WTC11 (cell line): ENCODE measurements at regions not wholly inside any gene's neighbourhood (a gene's known extent, or its start where the extent isn't known, plus 50 kb on each side); places are given as distances from the start of the nearest gene placed in this dataset.

Experiments used
- ATAC-seq: fragments of 200-7000 bp; cut with Tn5 transposase; 2 replicates; pipeline ENCODE4 v1.10.0; 2021; ENCODE audit warnings: mild to moderate bottlenecking, moderate library complexity
- CTCF ChIA-PET: fragments of 300-600 bp; sonication (Branson Sonifier 250); formaldehyde crosslinking; loops from one replicate; lab custom pipeline; 2021; ENCODE audit warnings: antibody characterized with exemption; lab: Charles Lee
- POLR2A ChIA-PET: fragments of 350-600 bp; sonication (Branson Sonifier 250); formaldehyde crosslinking; loops from one replicate; lab custom pipeline; 2021; ENCODE audit warnings: antibody characterized with exemption; lab: Charles Lee
- DNase-seq: peaks from one replicate; pipeline ENCODE4 v3.0.0; 2021; ENCODE audit warnings: low spot score
- H3K27ac Mint-ChIP-seq: 2 replicates; pipeline ENCODE4 v1.8.0; 2021; ENCODE audit warnings: mixed read lengths
- H3K27me3 Mint-ChIP-seq: 2 replicates; pipeline ENCODE4 v1.8.0; 2021; ENCODE audit warnings: low read depth, mild to moderate bottlenecking, moderate library complexity, mixed read lengths
- H3K36me3 Mint-ChIP-seq: 2 replicates; pipeline ENCODE4 v1.8.0; 2021; ENCODE audit warnings: mixed read lengths
- H3K4me1 Mint-ChIP-seq: 2 replicates; pipeline ENCODE4 v1.8.0; 2022; ENCODE audit warnings: mixed read lengths
- H3K4me3 Mint-ChIP-seq: 2 replicates; pipeline ENCODE4 v1.8.0; 2021; ENCODE audit warnings: mild to moderate bottlenecking, moderate library complexity, mixed read lengths
- H3K9me3 Mint-ChIP-seq: 2 replicates; pipeline ENCODE4 v1.8.0; 2021; ENCODE audit warnings: mixed read lengths
- ATF1 ChIP-seq: sonication (generic); formaldehyde crosslinking; IDR thresholded peaks from 2 replicates; pipeline ENCODE4 v1.8.1; 2023; ENCODE audit warnings: mild to moderate bottlenecking, moderate library complexity, missing genetic modification reagents
- CBFB ChIP-seq: sonication (generic); formaldehyde crosslinking; IDR thresholded peaks from 2 replicates; pipeline ENCODE4 v1.8.1; 2022; ENCODE audit warnings: mild to moderate bottlenecking, low read depth, missing genetic modification reagents
- ZNF219 ChIP-seq: sonication (generic); formaldehyde crosslinking; IDR thresholded peaks from 2 replicates; pipeline ENCODE4 v1.8.0; 2023; ENCODE audit warnings: missing genetic modification reagents, mild to moderate bottlenecking, borderline replicate concordance
- ZNF396 ChIP-seq: fragments of 250-450 bp; sonication (Bioruptor Pico); IDR thresholded peaks from 2 replicates; pipeline ENCODE4 v1.8.0; 2021; ENCODE audit warnings: mild to moderate bottlenecking, moderate library complexity, borderline replicate concordance
- ZNF671 ChIP-seq: fragments of 250-450 bp; sonication (Bioruptor Pico); IDR thresholded peaks from 2 replicates; pipeline ENCODE4 v1.8.0; 2021; ENCODE audit warnings: mild to moderate bottlenecking
- TF ChIP-seq, protein P1 (sequence below): sonication (generic); formaldehyde crosslinking; IDR thresholded peaks from 2 replicates; pipeline ENCODE4 v1.8.1; 2022; ENCODE audit warnings: missing genetic modification reagents, borderline replicate concordance
- TF ChIP-seq, protein P2 (sequence below): sonication (generic); formaldehyde crosslinking; IDR thresholded peaks from 2 replicates; pipeline ENCODE4 v1.8.1; 2023; ENCODE audit warnings: mild to moderate bottlenecking, missing genetic modification reagents, borderline replicate concordance
- TF ChIP-seq, protein P3 (sequence below): sonication (generic); formaldehyde crosslinking; IDR thresholded peaks from 2 replicates; pipeline ENCODE4 v1.8.0; 2022; ENCODE audit warnings: missing genetic modification reagents
- TF ChIP-seq, protein P4 (sequence below): sonication (generic); formaldehyde crosslinking; IDR thresholded peaks from 2 replicates; pipeline ENCODE4 v1.8.1; 2022; ENCODE audit warnings: mild to moderate bottlenecking, moderate library complexity, missing genetic modification reagents

DNA sequence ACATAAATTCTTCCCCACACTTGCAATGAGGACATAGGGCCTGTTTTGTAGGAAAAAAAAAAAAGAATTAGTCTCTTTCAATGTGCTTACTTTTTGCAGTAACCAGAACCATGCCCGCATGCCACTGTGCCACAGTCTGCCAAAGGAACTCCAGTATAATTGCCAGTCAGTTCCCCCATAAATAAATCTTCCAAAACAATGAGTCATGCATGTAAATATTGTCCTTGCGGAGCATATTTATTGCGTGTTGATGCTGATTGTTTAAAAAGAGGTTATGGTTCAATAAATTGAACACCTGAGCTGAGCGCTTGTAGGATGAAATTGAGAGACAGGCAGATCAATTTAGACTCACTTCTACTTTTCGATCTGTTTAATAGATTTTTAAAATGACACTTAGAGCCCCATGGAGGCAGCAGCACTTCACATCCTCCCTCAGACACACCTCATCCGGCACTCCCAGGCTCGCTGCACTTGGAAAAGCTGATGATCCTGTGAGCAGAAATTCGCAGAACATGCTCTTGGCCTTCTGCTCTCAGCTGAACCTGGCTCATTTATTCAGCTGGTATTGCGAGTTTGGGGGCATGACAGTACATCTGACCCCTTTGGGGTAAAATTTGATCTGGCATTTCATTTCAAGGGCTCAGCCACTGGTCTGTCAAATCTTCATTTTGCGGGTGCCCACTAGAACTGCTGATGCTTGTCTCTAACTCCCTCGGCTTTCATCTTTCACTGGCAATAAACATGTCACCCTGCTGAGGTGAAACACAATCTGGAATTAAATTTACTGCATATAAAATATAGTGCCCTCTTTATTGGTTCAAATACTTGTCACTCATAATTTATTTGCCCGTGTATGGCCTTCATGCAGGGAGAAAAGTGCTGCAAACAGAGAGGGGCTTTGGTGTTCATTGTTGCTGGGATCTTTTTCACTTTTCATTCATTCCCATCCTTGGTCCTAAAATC is 371.1 kb upstream of the POU3F2 start (continued):
- TF ChIP-seq, protein P1, sequence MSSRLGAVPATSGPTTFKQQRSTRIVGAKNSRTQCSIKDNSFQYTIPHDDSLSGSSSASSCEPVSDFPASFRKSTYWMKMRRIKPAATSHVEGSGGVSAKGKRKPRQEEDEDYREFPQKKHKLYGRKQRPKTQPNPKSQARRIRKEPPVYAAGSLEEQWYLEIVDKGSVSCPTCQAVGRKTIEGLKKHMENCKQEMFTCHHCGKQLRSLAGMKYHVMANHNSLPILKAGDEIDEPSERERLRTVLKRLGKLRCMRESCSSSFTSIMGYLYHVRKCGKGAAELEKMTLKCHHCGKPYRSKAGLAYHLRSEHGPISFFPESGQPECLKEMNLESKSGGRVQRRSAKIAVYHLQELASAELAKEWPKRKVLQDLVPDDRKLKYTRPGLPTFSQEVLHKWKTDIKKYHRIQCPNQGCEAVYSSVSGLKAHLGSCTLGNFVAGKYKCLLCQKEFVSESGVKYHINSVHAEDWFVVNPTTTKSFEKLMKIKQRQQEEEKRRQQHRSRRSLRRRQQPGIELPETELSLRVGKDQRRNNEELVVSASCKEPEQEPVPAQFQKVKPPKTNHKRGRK (CRISPR knock-in tag): no peak
- TF ChIP-seq ZNF219 (CRISPR knock-in tag) (no peak), ZNF671 (CRISPR knock-in tag) (no peak)

DNA sequence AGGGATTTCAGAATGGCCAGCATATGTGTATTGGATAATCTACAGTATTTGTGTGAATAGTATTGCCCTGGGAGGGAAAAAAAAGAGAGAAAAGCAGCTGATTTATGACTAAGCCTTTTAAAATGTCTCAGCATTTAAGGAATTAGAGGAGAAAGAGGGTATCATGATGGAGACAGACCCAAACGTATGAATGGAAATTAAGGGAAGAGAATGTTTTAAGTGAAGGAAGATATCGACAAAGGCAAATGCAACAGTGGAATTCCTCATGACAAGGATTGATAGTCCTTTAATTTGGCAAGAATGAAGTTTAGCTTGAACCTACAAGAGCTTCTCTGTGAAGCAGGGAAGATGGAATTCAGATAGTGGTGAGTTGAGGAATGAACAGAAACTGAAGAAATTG is 367.3 kb upstream of the POU3F2 start:
- no peak overlapping the region for H3K27ac Mint-ChIP-seq
- H3K9me3 Mint-ChIP-seq: peaks cover 6% of the 10 kb centered on the region
- H3K36me3 Mint-ChIP-seq: no peaks in the 10 kb centered on the region
- no peak for ATAC-seq
- no peak for DNase-seq
- ChIA-PET CTCF (no interaction called here), POLR2A (no interaction called here)
- TF ChIP-seq ZNF396 (CRISPR knock-in tag): no peak
- no peak overlapping the region for H3K4me3 Mint-ChIP-seq
- H3K4me1 Mint-ChIP-seq: no peaks in the 10 kb centered on the region
- peaks cover 3% of the 10 kb centered on the region for H3K27me3 Mint-ChIP-seq

DNA sequence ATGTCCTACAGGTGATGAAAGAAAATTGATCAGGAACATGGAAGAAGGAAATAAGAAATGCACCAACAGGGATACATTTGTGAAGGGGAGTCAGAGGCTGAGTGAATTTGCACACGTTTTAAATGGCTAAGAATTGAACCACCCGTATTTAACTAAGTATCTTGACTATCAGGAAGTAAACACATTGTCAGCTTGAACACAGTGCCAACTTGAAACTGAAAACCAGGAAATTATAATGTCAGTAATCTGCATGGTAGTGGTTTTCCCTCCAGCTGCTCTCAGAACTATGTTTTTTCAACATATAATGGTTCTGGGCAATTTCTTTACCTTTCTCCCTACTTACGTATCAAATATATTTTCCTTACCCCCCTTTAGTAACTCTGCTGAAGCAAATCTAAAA is 366.5 kb upstream of the POU3F2 start:
- POLR2A ChIA-PET: no interaction called here
- ATAC-seq (no peak), DNase-seq (no peak)
- TF ChIP-seq, protein P2, sequence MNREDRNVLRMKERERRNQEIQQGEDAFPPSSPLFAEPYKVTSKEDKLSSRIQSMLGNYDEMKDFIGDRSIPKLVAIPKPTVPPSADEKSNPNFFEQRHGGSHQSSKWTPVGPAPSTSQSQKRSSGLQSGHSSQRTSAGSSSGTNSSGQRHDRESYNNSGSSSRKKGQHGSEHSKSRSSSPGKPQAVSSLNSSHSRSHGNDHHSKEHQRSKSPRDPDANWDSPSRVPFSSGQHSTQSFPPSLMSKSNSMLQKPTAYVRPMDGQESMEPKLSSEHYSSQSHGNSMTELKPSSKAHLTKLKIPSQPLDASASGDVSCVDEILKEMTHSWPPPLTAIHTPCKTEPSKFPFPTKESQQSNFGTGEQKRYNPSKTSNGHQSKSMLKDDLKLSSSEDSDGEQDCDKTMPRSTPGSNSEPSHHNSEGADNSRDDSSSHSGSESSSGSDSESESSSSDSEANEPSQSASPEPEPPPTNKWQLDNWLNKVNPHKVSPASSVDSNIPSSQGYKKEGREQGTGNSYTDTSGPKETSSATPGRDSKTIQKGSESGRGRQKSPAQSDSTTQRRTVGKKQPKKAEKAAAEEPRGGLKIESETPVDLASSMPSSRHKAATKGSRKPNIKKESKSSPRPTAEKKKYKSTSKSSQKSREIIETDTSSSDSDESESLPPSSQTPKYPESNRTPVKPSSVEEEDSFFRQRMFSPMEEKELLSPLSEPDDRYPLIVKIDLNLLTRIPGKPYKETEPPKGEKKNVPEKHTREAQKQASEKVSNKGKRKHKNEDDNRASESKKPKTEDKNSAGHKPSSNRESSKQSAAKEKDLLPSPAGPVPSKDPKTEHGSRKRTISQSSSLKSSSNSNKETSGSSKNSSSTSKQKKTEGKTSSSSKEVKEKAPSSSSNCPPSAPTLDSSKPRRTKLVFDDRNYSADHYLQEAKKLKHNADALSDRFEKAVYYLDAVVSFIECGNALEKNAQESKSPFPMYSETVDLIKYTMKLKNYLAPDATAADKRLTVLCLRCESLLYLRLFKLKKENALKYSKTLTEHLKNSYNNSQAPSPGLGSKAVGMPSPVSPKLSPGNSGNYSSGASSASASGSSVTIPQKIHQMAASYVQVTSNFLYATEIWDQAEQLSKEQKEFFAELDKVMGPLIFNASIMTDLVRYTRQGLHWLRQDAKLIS (CRISPR knock-in tag): no peak
- TF ChIP-seq CBFB (CRISPR knock-in tag) (no peak), ATF1 (CRISPR knock-in tag) (no peak)
- TF ChIP-seq, protein P3, sequence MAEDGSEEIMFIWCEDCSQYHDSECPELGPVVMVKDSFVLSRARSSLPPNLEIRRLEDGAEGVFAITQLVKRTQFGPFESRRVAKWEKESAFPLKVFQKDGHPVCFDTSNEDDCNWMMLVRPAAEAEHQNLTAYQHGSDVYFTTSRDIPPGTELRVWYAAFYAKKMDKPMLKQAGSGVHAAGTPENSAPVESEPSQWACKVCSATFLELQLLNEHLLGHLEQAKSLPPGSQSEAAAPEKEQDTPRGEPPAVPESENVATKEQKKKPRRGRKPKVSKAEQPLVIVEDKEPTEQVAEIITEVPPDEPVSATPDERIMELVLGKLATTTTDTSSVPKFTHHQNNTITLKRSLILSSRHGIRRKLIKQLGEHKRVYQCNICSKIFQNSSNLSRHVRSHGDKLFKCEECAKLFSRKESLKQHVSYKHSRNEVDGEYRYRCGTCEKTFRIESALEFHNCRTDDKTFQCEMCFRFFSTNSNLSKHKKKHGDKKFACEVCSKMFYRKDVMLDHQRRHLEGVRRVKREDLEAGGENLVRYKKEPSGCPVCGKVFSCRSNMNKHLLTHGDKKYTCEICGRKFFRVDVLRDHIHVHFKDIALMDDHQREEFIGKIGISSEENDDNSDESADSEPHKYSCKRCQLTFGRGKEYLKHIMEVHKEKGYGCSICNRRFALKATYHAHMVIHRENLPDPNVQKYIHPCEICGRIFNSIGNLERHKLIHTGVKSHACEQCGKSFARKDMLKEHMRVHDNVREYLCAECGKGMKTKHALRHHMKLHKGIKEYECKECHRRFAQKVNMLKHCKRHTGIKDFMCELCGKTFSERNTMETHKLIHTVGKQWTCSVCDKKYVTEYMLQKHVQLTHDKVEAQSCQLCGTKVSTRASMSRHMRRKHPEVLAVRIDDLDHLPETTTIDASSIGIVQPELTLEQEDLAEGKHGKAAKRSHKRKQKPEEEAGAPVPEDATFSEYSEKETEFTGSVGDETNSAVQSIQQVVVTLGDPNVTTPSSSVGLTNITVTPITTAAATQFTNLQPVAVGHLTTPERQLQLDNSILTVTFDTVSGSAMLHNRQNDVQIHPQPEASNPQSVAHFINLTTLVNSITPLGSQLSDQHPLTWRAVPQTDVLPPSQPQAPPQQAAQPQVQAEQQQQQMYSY (CRISPR knock-in tag): no peak
- TF ChIP-seq, protein P4, sequence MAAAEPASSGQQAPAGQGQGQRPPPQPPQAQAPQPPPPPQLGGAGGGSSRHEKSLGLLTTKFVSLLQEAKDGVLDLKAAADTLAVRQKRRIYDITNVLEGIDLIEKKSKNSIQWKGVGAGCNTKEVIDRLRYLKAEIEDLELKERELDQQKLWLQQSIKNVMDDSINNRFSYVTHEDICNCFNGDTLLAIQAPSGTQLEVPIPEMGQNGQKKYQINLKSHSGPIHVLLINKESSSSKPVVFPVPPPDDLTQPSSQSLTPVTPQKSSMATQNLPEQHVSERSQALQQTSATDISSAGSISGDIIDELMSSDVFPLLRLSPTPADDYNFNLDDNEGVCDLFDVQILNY: no peak
- Mint-ChIP-seq H3K4me3 (no peak overlapping the region), H3K4me1 (no peaks in the 10 kb centered on the region), H3K27ac (no peak overlapping the region), H3K36me3 (no peaks in the 10 kb centered on the region), H3K9me3 (peaks cover 6% of the 10 kb centered on the region), H3K27me3 (peaks cover 3% of the 10 kb centered on the region)
- CTCF ChIA-PET: no interaction called here
